ENCODE measurements at regions not wholly inside any gene's neighbourhood (a gene's known extent, or its start where the extent isn't known, plus 50 kb on each side); places are given as distances from the start of the nearest gene placed in this dataset.
"Not testable (repeated sequence)": the region's sequence is repeated elsewhere in the genome, so short reads cannot be mapped to it uniquely, and the experiment has no call there.

DNA sequence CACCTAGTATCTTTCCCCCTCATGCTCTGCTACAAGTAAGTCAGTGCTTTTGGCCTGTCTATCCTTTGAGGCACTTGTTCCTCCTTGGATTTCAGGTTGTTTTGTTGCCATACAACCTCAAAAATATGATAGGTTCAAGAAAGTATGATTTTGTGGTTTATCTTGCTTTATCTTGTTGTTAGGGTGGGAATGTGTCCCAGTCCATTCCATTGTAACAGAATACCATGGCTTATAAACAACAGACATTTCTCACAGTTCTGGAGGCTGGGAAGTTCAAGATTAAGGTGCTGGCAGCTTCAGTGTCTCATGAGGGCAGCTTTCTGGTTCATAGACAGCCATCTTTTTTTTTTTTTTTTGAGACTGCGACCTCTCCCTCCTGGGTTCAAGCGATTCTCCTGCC, 72.1 kb downstream of the TMEM270 start:
- H3K9me3 ChIP-seq (ENCODE audit: control insufficient read depth in 4 of 4, insufficient read depth in 3 of 4, low read length in 3 of 4), result no peaks in the 10 kb centered on the region
- no peaks in the 10 kb centered on the region for H3K36me3 ChIP-seq (ENCODE audit: control insufficient read depth in 4 of 4, insufficient read depth in 4 of 4, low read length in 4 of 4)
- H3K9ac ChIP-seq (ENCODE audit: insufficient read depth in 1 of 2, low read length in 2 of 2), result no peak overlapping the region
- no peak for DNase-seq
- no peaks in the 10 kb centered on the region for H3K4me1 ChIP-seq (ENCODE audit: control insufficient read depth in 5 of 5, insufficient read depth in 5 of 5, low read length in 5 of 5)
- no peaks in the 10 kb centered on the region for H3K27me3 ChIP-seq (ENCODE audit: control insufficient read depth in 3 of 3, insufficient read depth in 3 of 3, low read length in 2 of 3)
- H3K27ac ChIP-seq (ENCODE audit: low read depth in 1 of 2, low read length in 1 of 2), result no peak overlapping the region
- TF ChIP-seq, protein P1, sequence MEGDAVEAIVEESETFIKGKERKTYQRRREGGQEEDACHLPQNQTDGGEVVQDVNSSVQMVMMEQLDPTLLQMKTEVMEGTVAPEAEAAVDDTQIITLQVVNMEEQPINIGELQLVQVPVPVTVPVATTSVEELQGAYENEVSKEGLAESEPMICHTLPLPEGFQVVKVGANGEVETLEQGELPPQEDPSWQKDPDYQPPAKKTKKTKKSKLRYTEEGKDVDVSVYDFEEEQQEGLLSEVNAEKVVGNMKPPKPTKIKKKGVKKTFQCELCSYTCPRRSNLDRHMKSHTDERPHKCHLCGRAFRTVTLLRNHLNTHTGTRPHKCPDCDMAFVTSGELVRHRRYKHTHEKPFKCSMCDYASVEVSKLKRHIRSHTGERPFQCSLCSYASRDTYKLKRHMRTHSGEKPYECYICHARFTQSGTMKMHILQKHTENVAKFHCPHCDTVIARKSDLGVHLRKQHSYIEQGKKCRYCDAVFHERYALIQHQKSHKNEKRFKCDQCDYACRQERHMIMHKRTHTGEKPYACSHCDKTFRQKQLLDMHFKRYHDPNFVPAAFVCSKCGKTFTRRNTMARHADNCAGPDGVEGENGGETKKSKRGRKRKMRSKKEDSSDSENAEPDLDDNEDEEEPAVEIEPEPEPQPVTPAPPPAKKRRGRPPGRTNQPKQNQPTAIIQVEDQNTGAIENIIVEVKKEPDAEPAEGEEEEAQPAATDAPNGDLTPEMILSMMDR (IDR thresholded peaks at IDR 0.05; ENCODE audit: control extremely low read depth, extremely low read depth), result no peak
- no peak for ATAC-seq (ENCODE audit: insufficient read depth, low FRiP score)
- H3K4me3 ChIP-seq, result no peak overlapping the region
- 93 to 95% methylated on average over 2 of the region's 2 CpGs for WGBS, 2 donors

DNA sequence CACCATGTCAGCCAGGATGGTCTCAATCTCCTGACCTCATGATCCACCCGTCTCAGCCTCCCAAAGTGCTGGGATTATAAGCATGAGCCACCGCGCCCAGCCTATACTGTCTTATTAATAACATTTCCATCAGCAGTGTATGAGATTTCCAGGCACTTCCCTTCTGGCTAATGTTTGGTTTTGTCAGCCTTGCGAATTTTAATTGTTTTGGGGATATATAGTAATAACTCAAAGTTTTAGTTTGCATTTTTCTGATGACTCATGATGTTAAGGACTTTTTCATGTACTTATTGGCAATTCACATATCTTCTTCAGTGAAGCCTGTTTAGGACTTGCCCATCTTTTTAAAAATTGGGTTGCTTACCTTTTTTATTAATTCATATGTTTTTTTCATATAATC, 76.0 kb downstream of the TMEM270 start:
- TF ChIP-seq, protein P1 (IDR thresholded peaks at IDR 0.05; ENCODE audit: control extremely low read depth, extremely low read depth), result no peak
- 81 to 85% methylated on average over 4 of the region's 4 CpGs for WGBS, 2 donors
- no peak overlapping the region for H3K27ac ChIP-seq (ENCODE audit: low read depth in 1 of 2, low read length in 1 of 2)
- DNase-seq (no peak), ATAC-seq (ENCODE audit: insufficient read depth, low FRiP score) (no peak)
- no peaks in the 10 kb centered on the region for H3K27me3 ChIP-seq (ENCODE audit: control insufficient read depth in 3 of 3, insufficient read depth in 3 of 3, low read length in 2 of 3)
- H3K4me3 ChIP-seq, result no peak overlapping the region
- peaks cover 0 to 8% (median 0%) of the 10 kb centered on the region in 4 donors for H3K9me3 ChIP-seq (ENCODE audit: control insufficient read depth in 4 of 4, insufficient read depth in 3 of 4, low read length in 3 of 4)
- no peak overlapping the region for H3K9ac ChIP-seq (ENCODE audit: insufficient read depth in 1 of 2, low read length in 2 of 2)
- H3K36me3 ChIP-seq (ENCODE audit: control insufficient read depth in 4 of 4, insufficient read depth in 4 of 4, low read length in 4 of 4), result no peaks in the 10 kb centered on the region
- no peaks in the 10 kb centered on the region for H3K4me1 ChIP-seq (ENCODE audit: control insufficient read depth in 5 of 5, insufficient read depth in 5 of 5, low read length in 5 of 5)

DNA sequence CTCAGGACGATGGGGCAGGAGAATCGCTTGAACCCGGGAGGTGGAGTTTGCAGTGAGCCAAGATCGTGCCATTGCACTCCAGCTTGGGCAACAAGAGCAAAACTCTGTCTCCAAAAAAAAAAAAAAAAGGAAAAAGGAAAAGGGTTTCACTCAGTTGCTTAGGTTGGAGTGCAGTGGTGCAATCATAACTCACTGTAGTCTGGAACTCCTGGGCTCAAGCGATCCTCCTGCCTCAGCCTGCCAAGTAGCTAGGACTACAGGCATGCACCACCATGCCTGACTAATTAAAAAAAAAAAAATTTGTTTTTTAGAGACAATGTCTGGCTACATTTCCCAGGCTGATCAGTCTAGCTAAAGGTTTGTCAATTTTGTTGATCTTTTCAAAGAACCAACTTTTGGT, 76.7 kb downstream of the TMEM270 start:
- DNase-seq; ATAC-seq (ENCODE audit: insufficient read depth, low FRiP score): not testable (repeated sequence)
- 90 to 96% methylated on average over 5 of the region's 5 CpGs for WGBS, 2 donors

DNA sequence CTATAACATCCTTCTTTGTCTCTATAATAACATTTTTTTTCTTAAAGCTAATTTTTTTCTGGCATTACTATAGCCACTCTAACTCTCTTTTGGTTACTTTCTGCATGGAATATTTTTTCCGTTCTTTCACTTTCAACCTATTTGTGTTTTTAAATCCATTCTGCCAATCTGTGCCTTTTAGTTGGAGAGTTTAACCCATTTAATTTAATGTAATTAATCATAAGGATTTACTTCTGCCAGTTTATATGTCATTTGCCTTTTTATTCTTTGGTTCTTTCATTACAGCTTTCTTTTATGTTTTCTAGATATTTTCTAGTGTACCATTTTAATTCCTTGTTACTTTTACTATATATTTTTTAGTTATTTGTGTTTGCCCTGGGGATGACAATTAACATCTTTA, 78.6 kb downstream of the TMEM270 start:
- TF ChIP-seq, protein P1 (IDR thresholded peaks at IDR 0.05; ENCODE audit: control extremely low read depth, extremely low read depth), result no peak
- no peak overlapping the region for H3K27ac ChIP-seq (ENCODE audit: low read depth in 1 of 2, low read length in 1 of 2)
- ATAC-seq (ENCODE audit: insufficient read depth, low FRiP score) (no peak), DNase-seq (no peak)
- H3K9ac ChIP-seq (ENCODE audit: insufficient read depth in 1 of 2, low read length in 2 of 2), result no peak overlapping the region
- H3K4me3 ChIP-seq, result no peak overlapping the region
- no peaks in the 10 kb centered on the region for H3K36me3 ChIP-seq (ENCODE audit: control insufficient read depth in 4 of 4, insufficient read depth in 4 of 4, low read length in 4 of 4)
- peaks cover 0 to 8% (median 0%) of the 10 kb centered on the region in 4 donors for H3K9me3 ChIP-seq (ENCODE audit: control insufficient read depth in 4 of 4, insufficient read depth in 3 of 4, low read length in 3 of 4)
- H3K27me3 ChIP-seq (ENCODE audit: control insufficient read depth in 3 of 3, insufficient read depth in 3 of 3, low read length in 2 of 3), result no peaks in the 10 kb centered on the region
- H3K4me1 ChIP-seq (ENCODE audit: control insufficient read depth in 5 of 5, insufficient read depth in 5 of 5, low read length in 5 of 5), result no peaks in the 10 kb centered on the region
- WGBS, 2 donors, result 100% methylated on average over 1 of the region's 1 CpG

More for the DNA sequence above, 76.7 kb downstream of the TMEM270 start:
- not testable (repeated sequence) for H3K27ac ChIP-seq (ENCODE audit: low read depth in 1 of 2, low read length in 1 of 2); H3K36me3 ChIP-seq (ENCODE audit: control insufficient read depth in 4 of 4, insufficient read depth in 4 of 4, low read length in 4 of 4); H3K9ac ChIP-seq (ENCODE audit: insufficient read depth in 1 of 2, low read length in 2 of 2); H3K4me3 ChIP-seq; H3K27me3 ChIP-seq (ENCODE audit: control insufficient read depth in 3 of 3, insufficient read depth in 3 of 3, low read length in 2 of 3); H3K9me3 ChIP-seq (ENCODE audit: control insufficient read depth in 4 of 4, insufficient read depth in 3 of 4, low read length in 3 of 4); H3K4me1 ChIP-seq (ENCODE audit: control insufficient read depth in 5 of 5, insufficient read depth in 5 of 5, low read length in 5 of 5)

Data from lung (tissue), 11 donors.